Body of pancreas (tissue), 4 donors: ENCODE measurements at regions not wholly inside any gene's neighbourhood (a gene's known extent, or its start where the extent isn't known, plus 50 kb on each side); places are given as distances from the start of the nearest gene placed in this dataset.

Source experiments
- CTCF ChIP-seq, 7 experiments: fragments of 450-650 bp in 4 of 7; fragments of 200-600 bp in 3 of 7; sonication (generic) in 3 of 7; IDR thresholded peaks; one replicate each; pipeline ENCODE4 v1.5.1; 2016 to 2019; ENCODE audit warnings: antibody characterized with exemption in 7 of 7
- POLR2A ChIP-seq, 3 donors: fragments of 450-650 bp; IDR thresholded peaks; one replicate each; pipeline ENCODE4 v1.6.1; 2016; ENCODE audit warnings: antibody characterized with exemption in 3 of 3, mild to moderate bottlenecking in 2 of 3

- TF ChIP-seq CTCF (IDR thresholded peaks at IDR 0.05): no peak
- no peak for TF ChIP-seq POLR2A (IDR thresholded peaks at IDR 0.05)
These were observed 930.3 kb upstream of the PCDH9 start for GRCh38 chr13:68160466-68160865.
